Esophagus muscularis mucosa (tissue), 4 donors: ENCODE measurements at regions not wholly inside any gene's neighbourhood (a gene's known extent, or its start where the extent isn't known, plus 50 kb on each side); places are given as distances from the start of the nearest gene placed in this dataset.

Experiments
- DNase-seq: peaks from one replicate; pipeline ENCODE4 v3.0.0-alpha.2; 2017; ENCODE audit errors: extremely low spot score
- H3K27ac ChIP-seq, 4 donors: fragments of 200-600 bp; sonication (generic); replicated peaks in 1 of 4; 1 replicate in 3 of 4; 2 replicates in 1 of 4; pipeline ENCODE4 v1.5.1; 2016 to 2019; ENCODE audit warnings: mild to moderate bottlenecking in 1 of 4
- H3K27me3 ChIP-seq, 4 donors: fragments of 200-600 bp; sonication (generic); one replicate each; pipeline versions ENCODE4 v1.5.1 to v1.6.0; 2016 to 2019
- H3K36me3 ChIP-seq, 4 donors: fragments of 200-600 bp; sonication (generic); one replicate each; pipeline ENCODE4 v1.5.1; 2016 to 2019
- H3K4me1 ChIP-seq, 4 donors: fragments of 200-600 bp; sonication (generic); one replicate each; pipeline ENCODE4 v1.5.1; 2016 to 2019
- H3K4me3 ChIP-seq, 4 donors: fragments of 200-600 bp; sonication (generic); 1 replicate in 2 of 4; 2 replicates in 2 of 4; pipeline ENCODE4 v1.5.1; 2016 to 2019; ENCODE audit warnings: mild to moderate bottlenecking in 4 of 4, moderate library complexity in 1 of 4
- H3K9me3 ChIP-seq, 4 donors: fragments of 200-600 bp; sonication (generic); 1 replicate in 3 of 4; 2 replicates in 1 of 4; pipeline ENCODE4 v1.5.1; 2016 to 2019
- CTCF ChIP-seq, 3 experiments: fragments of 200-600 bp in 2 of 3; fragments of 450-650 bp in 1 of 3; sonication (generic) in 2 of 3; IDR thresholded peaks; one replicate each; pipeline ENCODE4 v1.5.1; 2017 to 2019; ENCODE audit warnings: antibody characterized with exemption in 3 of 3, mild to moderate bottlenecking in 2 of 3, moderate library complexity in 1 of 3
- EP300 ChIP-seq: sonication (generic); formaldehyde crosslinking; IDR thresholded peaks from one replicate; pipeline ENCODE4 v1.6.1; 2017; ENCODE audit warnings: antibody characterized with exemption
- POLR2A ChIP-seq: fragments of 450-650 bp; IDR thresholded peaks from one replicate; pipeline ENCODE4 v1.6.1; 2017; ENCODE audit warnings: antibody characterized with exemption, moderate library complexity, mild to moderate bottlenecking, low read depth
- POLR2AphosphoS5 ChIP-seq, 2 donors: sonication (generic); formaldehyde crosslinking; IDR thresholded peaks; one replicate each; pipeline ENCODE4 v1.6.1; 2017; ENCODE audit warnings: antibody characterized with exemption in 2 of 2
- WGBS: methylation state at CpG from one replicate; pipeline ENCODE4 v1.1.5; 2018; 5-methylcytosine and 5-hydroxymethylcytosine counted together
- intact Hi-C: fragments of 100-400 bp; cut with DNase I; formaldehyde crosslinking; loops from one replicate; pipeline ENCODE4 v1.15.1; 2023

DNA sequence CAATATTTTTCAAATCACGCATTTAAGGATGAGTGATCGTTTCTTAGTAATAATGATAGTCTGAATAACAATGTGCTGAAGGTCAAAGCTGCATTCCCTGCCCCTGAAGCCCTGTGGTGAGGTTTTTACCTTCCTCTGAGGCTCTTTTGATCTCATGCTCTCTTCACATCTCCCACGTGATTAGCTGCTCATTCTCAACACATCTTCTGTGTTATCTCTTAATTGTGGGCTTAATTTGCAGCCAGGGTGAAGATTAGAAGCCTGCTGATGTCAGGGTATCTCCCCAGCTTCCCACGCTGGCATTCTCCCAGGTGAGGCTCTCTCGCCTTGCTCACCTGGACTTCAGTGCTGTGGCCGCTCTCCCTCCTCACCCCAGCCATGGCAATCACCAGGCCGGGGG lies 109.7 kb upstream of the FOXQ1 start:
- WGBS, result 90% methylated on average over 7 of the region's 7 CpGs
- H3K9me3 ChIP-seq, result no peaks in the 10 kb centered on the region

DNA sequence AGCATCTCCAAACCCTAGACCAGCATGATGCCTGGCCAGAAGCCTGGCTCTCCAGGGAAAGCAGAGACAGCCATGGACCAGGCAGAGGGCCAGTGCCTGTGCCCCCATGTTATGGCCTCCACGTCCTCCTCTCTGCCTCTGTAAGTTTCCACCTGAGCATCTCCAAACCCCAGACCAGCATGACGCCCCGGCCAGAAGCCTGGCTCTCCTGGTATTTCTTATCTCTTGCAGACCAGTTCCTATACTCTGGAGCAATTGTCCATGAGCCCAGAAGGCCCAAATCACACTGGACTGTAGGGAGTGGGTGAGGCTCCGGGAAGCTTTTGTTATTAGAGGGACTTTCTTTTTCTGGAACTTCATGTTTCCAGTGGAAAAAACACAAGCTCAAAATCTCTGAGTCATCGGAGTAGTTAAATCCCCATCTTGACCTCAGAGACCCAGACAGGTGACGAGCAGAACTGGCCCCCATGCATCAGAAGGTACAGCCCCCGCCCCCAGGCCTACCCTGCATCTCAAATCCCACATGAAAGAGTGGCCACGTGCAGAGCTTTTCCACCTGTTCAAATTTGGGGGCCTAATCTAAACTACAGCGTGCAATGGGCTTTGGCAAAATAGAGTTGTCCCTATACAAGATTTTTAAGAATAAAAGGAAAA lies 110.2 kb upstream of the FOXQ1 start:
- 83% methylated on average over 6 of the region's 9 CpGs for WGBS
- H3K4me3 ChIP-seq, result no peak overlapping the region
- no peaks in the 10 kb centered on the region for H3K9me3 ChIP-seq
- no peak overlapping the region for H3K27ac ChIP-seq
- H3K27me3 ChIP-seq, result no peaks in the 10 kb centered on the region
- no peaks in the 10 kb centered on the region for H3K36me3 ChIP-seq
- no peak for TF ChIP-seq CTCF (IDR thresholded peaks at IDR 0.05)
- no peak for TF ChIP-seq POLR2AphosphoS5 (IDR thresholded peaks at IDR 0.05)
- TF ChIP-seq POLR2A, result no peak
- TF ChIP-seq EP300, result no peak
- no peaks in the 10 kb centered on the region for H3K4me1 ChIP-seq
- DNase-seq, result no peak
- intact Hi-C loops, result no loop called here

More for the DNA sequence above, 109.7 kb upstream of the FOXQ1 start:
- DNase-seq, result no peak
- Histone ChIP-seq H3K27me3 (no peaks in the 10 kb centered on the region), H3K36me3 (no peaks in the 10 kb centered on the region), H3K4me1 (no peaks in the 10 kb centered on the region), H3K4me3 (no peak overlapping the region), H3K27ac (no peak overlapping the region)
- TF ChIP-seq CTCF (IDR thresholded peaks at IDR 0.05) (no peak), EP300 (no peak), POLR2AphosphoS5 (IDR thresholded peaks at IDR 0.05) (no peak), POLR2A (no peak)
- intact Hi-C loops, result no loop called here

DNA sequence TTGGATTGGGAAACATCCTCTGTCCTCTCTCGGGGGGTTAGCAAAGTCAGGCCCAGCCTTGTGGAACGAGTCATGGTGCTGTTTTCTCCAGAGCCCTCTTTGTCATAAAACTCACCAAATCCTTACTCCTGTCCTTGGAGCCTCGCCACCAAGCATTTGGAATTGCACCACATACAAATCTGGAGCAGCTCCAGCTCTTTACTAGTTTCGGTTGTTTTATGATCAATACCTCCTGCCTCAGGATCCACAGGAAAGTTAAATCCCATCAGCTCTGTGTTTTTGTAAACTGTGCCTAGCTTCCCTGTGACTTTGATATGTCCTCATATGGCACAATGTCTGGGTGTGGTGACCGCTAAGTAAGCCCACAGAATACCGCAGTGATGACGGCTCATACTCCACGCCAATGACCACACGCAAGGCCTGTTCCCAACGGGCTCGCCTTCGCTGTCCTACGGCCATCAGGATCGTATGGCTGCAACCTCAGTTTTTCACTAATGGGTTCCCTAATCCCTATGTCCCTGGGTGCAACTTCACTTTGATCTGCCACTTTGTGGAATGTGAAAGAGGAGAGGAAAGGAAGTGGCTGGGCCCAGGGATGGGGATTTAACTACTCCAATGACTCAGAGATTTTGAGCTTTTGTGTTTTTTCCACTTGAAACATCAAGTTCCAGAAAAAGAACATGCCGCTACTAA lies 111.3 kb upstream of the FOXQ1 start:
- Histone ChIP-seq H3K4me3 (no peak overlapping the region), H3K4me1 (no peaks in the 10 kb centered on the region), H3K36me3 (no peaks in the 10 kb centered on the region), H3K27ac (no peak overlapping the region), H3K9me3 (peaks cover 0 to 1% (median 0%) of the 10 kb centered on the region in 4 donors), H3K27me3 (no peaks in the 10 kb centered on the region)
- no peak for TF ChIP-seq CTCF (IDR thresholded peaks at IDR 0.05)
- no peak for TF ChIP-seq POLR2AphosphoS5 (IDR thresholded peaks at IDR 0.05)
- no peak for TF ChIP-seq POLR2A
- no peak for TF ChIP-seq EP300
- 93% methylated on average over 15 of the region's 15 CpGs for WGBS
- intact Hi-C loops, result no loop called here
- no peak for DNase-seq

GRCh38 chr6:1200081-1200408 lies 111.9 kb upstream of the FOXQ1 start:
- no peaks in the 10 kb centered on the region for H3K36me3 ChIP-seq
- H3K9me3 ChIP-seq, result peaks cover 0 to 6% (median 0%) of the 10 kb centered on the region in 4 donors
- H3K27me3 ChIP-seq, result no peaks in the 10 kb centered on the region
- TF ChIP-seq CTCF (IDR thresholded peaks at IDR 0.05), result no peak
- TF ChIP-seq EP300, result no peak
- no peak for TF ChIP-seq POLR2A
- no peak for TF ChIP-seq POLR2AphosphoS5 (IDR thresholded peaks at IDR 0.05)
- H3K4me1 ChIP-seq, result no peaks in the 10 kb centered on the region
- no peak overlapping the region for H3K4me3 ChIP-seq
- no peak overlapping the region for H3K27ac ChIP-seq
- WGBS, result 95% methylated on average over 2 of the region's 2 CpGs
- intact Hi-C loops, result no loop called here
- DNase-seq, result no peak
